Forelimb muscle (tissue), 1 donor: ENCODE measurements at regions not wholly inside any gene's neighbourhood (a gene's known extent, or its start where the extent isn't known, plus 50 kb on each side); places are given as distances from the start of the nearest gene placed in this dataset.

Experiments
- DNase-seq: peaks from one replicate; pipeline ENCODE4 v3.0.0-alpha.2; 2013; ENCODE audit warnings: low read depth

- no peak for DNase-seq
These were observed 267.4 kb downstream of the CENPW start for GRCh38 chr6:126607289-126607688.

GRCh38 chr6:126608681-126609080 is 268.8 kb downstream of the CENPW start:
- DNase-seq = no peak

DNA sequence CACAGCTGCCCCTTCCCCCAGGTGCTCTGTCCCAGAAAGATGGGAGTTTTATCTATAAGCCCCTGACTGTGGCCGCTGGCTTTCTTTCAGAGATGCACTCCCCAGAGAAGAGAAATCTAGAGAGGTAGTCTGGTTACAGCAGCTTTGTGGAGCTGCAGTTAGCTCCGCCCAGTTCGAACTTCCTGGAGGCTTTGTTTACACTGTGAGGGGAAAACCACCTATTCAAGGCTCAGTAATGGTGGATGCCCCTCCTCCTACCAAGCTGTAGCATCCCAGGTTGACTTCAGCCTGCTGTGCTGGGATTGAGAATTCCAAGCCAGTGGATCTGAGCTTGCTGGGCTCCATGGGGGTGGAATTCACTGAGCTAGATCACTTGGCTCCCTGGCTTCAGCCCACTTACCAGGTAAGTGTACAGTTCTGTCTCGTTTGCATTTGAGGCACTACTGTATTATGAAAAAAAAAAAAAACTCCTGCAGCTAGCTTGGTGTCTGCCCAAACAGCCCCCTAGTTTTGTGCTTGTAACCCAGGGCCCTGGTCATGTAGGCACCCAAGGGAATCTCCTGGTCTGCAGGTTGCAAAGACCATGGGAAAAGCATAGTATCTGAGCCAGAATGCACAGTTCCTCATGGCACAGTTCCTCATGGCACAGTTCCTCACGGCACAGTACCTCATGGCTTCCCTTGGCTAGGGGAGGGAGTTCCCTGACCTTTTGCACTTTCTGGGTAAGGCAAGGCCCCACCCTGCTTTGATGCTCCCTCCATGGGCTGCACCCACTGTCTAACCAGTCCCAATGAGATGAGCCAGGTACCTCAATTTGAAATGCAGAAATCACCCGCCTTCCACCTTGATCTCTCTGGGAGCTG is 275.0 kb downstream of the CENPW start:
- DNase-seq = no peak

DNA sequence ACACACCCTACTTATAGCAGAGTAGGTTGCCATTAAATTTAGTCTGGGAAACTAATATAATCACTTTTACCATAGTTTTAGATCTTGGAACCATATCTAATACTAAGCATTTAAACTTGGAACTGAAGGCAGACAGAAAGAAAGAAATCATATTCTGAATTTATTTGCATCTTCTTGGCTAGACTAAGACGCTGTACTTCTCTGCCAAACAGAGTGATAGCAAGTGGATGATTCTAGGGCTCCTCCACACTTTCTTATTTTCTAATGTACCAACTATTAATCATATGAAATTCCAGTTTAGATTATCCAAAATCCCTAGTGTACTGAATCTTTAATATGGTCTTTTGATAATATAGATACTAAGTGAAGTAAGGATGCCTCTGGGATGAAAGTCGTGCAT is 277.0 kb downstream of the CENPW start:
- DNase-seq = no peak

DNA sequence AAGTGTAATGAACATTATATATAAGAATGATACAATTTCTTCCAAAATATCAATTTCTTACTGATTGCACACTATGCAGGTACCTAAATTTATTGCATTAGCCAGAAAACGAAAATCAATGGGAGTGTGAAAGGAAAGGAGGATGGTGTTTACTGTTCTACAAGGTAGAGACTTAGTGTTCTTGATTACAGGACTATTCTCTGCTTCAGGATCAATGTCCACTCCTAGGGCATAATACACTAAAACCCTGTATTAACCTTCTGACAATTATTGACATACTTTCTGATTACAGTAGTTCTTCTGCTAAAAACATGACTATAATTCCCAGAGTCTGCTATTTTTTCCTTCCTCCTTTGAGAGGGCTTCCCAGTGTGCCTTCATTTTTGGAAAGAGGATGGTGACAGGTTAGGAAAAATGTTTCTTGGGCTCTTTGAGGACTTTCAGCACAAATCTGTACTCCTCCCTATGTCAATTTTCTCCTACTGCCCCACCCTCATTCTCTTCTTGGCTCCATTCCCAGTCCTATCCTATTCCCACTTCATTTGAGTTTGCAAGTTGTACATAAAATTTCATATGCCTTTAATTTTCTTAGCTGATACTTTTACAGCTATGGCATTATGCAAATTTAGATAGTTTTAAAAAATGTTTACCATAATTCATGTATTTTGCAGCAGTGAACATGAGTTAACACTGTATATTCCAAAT is 278.9 kb downstream of the CENPW start:
- DNase-seq = no peak

DNA sequence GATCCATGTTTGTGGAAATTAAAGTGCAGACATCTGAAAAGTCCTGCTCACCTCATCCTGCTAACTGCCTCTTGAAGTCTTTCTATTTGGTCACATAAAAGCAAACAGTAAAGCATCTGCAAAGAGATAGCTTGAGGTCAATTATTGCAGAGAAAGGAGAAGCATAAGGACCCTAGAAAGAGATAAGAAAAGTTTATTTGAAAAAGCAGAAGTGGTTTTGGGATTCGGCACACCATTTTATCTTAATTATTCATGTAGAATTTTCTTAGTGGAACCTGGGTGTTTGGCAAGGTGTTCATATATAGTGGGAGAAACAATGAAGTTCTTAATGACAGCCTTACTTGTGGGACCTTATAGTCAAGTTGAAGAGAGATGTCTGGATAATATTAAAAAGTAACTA is 280.8 kb downstream of the CENPW start:
- no peak for DNase-seq

DNA sequence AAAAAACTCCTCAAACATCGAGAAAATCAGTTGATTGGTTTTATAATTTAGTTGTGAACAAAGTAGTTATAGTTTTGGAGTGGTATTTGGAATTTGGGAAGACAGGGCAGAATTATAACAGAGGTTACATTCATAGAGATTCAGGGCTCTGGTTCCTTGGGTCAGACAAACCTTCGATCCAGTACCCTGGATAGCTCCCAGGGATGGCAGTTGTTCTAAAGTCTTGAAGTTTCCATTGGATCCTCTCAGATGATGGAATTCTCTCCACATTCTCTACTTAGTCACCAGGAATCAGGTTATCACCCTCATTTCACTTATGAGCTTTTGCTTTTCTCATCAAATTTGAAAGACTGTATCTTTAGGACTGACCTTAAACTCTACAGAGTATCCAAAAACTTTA is 285.1 kb downstream of the CENPW start:
- no peak for DNase-seq

DNA sequence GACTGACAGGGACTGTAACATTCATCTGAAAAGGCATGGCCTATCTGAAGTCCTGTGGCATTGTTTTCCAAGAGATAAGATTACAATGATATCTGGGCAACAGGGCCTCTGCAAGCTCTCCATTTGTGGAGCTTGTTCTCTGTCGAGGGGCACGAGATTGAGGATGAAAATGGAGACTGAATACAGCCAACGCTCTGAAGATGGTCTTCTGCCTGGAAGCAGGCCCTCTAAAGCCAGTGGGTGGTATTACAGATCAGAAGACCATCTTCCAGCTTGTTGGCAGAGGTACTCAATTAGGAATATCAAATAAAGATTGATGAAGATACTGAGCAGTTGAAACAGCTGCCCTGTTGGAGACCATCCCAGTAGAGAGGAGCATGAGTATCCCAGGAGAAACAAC is 288.2 kb downstream of the CENPW start:
- no peak for DNase-seq

DNA sequence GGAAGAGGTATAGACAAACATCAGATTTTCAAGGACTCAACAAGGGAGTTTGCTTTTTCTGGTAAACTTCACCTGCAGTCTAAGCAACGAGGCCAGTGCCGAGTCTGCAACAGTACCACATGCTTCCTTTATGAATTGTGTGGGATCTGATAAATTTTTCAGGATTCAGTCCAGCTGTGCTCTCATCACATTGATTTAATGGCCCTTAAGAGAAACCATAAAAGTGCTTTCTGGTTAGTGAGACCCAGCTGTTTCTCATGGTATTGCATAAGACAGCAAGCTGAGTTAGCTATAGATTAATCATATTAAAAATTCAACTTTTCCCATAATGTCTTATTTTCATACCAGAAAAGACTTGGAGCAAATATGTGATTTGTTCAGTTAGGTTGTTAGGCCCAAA is 291.4 kb downstream of the CENPW start:
- DNase-seq = no peak

DNA sequence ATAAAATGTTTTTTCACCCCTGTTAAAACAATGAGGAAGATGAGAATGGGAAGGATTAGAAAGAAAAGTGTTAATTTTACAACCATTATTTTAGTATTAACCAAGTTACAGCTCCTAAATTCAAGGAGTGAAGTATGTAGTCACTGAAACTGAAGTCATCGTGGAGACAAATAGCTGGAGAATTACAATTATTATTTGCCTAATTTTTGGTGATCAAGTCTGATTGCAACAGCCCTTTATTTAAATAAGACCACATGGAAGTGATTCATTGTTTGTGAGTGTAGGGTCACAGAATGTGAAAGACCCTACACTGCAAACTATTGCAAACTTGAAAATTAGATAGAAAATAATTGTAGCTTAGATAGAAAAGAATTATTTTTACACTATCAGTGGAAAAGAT is 292.4 kb downstream of the CENPW start:
- DNase-seq = no peak

DNA sequence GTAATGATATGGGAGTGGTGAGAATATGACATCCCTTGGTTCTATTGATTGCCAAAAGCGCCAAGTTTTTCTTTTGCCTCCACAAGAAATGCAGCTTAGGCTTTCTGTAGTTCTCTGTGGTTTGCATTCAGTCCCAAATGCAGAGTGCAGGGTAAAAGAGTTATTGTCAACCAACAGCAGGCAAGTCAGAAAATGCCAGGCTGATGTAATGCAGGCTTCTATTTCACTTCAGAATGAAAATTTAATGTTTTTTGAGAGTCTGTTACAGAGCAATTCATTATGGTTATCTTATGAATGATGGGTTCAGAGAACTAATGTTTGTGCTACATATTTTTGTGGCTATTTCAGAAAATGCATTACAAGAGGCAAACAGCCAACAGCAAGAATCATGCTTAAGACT is 293.5 kb downstream of the CENPW start:
- no peak for DNase-seq

DNA sequence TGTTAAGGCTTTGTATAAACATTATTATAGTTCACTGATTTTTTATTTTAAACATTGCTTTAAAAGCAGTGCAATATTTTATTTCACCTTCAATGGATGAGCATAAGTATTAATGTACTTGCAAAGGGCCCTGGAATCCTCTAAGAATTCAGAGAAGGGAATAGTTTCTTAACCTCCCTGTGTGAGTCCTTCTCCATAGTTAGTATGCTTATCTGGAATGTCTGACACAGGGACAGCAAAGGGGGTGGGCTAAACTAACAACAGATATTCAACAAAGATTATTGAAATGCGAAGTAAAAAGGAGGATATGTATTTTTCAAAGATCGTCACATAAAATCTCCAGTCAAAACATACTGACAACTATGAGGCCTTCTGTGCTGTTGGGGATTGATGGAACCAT is 300.4 kb downstream of the CENPW start:
- no peak for DNase-seq

- DNase-seq = no peak
These were observed 301.0 kb downstream of the CENPW start for GRCh38 chr6:126640921-126641320.

DNA sequence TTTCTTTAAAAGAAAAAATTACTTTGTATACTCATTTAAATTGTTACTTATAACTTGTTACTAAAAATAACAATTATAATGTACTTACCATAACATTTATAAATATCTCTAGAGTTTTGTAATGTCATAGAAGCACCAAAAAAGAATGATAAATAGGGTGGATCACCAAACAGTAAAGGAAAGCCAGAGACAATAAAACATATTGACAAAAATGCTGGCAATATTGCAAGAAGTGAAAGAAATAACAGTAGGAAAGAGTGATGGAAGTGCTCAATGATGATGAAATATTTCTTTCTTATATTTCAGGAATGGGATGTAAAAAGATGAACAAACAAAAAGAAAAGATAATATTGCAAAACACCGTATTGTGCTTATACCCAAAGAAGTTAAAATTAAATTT is 301.7 kb downstream of the CENPW start:
- DNase-seq = no peak

DNA sequence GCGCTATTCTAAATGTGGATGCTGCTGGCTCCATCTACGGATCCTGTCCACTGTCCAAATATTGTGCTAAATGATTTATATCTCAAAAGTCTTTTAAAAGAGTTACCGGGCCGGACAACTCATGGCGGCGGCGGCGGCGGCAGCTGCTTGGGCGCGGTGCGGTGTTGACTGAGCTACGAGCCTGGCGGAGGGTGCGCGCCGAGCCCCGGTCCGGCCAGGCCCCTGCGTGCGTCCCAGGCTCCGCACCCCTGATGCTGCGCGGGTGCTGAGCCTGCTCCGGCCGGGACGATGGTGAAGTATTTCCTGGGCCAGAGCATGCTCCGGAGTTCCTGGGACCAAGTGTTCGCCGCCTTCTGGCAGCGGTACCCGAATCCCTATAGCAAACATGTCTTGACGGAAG is 303.4 kb downstream of the CENPW start:
- no peak for DNase-seq

DNA sequence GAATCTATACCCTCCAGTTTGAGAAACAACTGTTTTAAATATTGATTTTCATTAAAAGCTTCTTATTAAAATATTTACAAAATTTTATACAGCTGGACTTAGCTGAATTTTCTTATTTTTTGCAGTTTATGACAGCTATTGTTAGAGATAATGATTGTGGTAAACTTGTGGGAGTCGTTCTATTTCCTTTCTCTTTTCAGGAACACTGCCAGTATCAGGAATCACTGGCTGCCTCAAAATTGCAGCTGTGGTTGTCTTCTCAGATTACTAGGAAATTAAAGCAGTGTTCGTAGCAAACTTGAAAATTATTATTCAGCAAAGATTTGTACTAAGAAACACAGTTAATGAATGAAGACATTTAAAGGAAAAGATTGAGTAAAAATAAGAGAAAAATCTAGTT is 311.0 kb downstream of the CENPW start:
- no peak for DNase-seq

DNA sequence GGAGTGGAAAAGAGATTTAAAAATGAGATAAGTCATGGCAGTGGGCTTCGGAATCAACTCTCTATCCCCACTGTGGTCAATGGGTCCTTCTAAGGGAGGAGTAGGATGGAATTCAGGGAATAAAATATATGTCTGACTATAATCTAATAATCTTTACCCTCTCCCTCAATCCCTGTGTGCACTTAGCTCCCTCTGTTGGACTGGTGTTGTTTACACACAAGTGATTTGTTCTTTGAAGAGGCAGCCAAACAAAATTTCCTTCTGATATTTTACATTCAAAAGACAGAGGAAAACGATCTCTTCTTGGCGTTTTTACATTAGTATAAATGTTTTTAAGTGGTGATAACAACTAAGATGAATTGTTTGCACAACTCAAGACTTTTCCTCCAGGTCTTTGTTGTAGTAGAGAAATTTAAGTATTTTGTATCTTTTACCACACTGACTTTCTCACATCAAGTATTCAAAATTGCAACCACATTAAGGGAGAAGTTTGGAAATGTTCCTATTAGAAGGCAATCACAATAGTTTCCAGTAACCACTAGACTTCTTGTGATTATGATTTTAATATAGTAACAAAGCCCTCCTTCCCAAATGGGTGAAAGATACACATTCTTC is 317.8 kb downstream of the CENPW start:
- no peak for DNase-seq

DNA sequence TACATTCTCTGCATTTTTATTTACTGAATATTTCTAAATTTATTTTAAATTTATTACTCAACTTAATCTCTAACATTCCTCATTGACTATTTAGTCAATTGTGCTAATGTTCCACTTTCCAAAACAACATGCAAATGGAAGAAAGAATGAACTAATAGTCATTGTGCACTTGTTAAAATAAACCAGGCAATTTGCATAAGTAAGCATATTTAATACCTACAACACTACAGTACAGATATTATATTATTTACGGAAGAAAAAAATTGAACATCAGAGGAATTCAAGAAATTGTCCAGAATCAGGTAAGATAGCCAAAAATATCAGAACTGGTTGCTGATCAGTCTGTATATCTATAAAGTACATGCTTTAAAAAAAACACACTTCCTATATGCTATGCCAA is 320.5 kb downstream of the CENPW start:
- DNase-seq = no peak

- DNase-seq = no peak
These were observed 321.7 kb downstream of the CENPW start for GRCh38 chr6:126661646-126662045.

- no peak for DNase-seq
These were observed 323.1 kb downstream of the CENPW start for GRCh38 chr6:126662966-126663365.

- DNase-seq = no peak
These were observed 324.4 kb downstream of the CENPW start for GRCh38 chr6:126664271-126664670.

DNA sequence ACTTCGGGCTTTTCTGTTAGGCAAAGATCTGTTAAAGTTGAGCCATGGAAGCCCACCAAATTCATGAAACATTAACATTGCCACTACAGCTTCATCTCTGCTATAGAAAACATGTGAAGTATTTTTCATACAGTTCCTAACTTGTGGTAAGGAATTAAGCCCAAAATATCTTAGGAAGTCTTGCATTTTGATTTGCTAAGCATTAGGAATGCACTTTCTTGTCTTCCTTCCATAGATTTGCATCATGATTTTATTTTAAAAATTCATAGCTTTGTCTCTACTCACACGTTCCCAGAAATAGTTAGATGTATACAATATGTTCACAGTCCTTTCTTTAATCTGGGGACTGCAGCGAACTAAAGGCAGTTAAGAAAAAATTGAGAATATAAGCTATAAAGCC is 325.6 kb downstream of the CENPW start:
- DNase-seq = no peak

DNA sequence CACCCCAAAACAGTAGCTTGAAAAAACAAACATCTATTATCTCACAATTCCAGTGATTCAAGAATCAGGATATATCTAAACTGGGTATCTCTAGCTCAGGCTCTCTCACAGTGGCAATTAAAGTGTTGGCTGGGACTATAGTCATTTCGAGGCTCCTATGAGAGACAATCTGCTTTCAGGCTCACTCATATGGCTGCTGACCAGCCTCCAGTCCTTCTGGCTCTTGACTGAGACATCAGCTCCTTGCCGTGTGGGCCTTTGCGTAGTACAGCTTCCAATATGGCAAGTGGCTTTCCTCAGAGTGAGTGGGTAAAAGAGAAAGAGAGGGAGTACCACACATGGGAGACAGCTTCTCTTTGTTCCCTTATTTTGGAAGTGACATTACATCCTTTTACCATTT is 327.2 kb downstream of the CENPW start:
- DNase-seq = no peak
